Left lobe of liver (tissue), 2 donors: ENCODE measurements at regions not wholly inside any gene's neighbourhood (a gene's known extent, or its start where the extent isn't known, plus 50 kb on each side); places are given as distances from the start of the nearest gene placed in this dataset.
"Not testable (repeated sequence)": the region's sequence is repeated elsewhere in the genome, so short reads cannot be mapped to it uniquely, and the experiment has no call there.

Experiments used
- ATAC-seq: fragments of 200-7000 bp; cut with Tn5 transposase; one replicate; pipeline ENCODE4 v1.9.1; 2020; ENCODE audit warnings: mild to moderate bottlenecking, moderate library complexity
- DNase-seq: peaks from one replicate; pipeline ENCODE4 v3.0.0-alpha.2; 2020; ENCODE audit warnings: low spot score
- donor health status: DM: no; HTN: no; CAD: no; lungs with moderate emphysema.
- donor health status: DM: no; HTN: yes; CAD: no.

GRCh38 chr4:60718874-60719273, 481.3 kb upstream of the ADGRL3 start:
- DNase-seq = no peak
- no peak for ATAC-seq

DNA sequence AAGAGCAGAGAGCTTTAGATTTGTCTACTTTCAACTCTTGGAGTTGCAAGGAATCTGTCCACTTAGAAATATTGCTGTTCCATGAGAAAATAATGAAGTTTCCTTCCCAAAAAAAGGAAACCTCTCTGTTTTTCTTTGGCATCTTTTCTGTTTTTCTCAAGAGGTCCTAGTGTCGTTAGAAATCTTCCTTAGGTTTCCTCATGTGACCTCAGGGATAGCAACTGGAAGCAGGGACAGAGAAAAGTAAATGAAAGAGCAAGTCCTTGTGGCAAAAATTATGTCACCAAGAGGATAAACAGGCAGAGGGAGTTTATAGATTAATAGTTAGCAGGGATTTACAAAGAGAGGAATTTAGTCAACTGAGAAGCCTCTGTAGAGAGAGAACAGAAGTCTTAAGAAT, 478.4 kb upstream of the ADGRL3 start:
- DNase-seq (no peak), ATAC-seq (no peak)

- ATAC-seq (no peak), DNase-seq (no peak)
Observed at GRCh38 chr4:60723796-60724195, 476.3 kb upstream of the ADGRL3 start.

DNA sequence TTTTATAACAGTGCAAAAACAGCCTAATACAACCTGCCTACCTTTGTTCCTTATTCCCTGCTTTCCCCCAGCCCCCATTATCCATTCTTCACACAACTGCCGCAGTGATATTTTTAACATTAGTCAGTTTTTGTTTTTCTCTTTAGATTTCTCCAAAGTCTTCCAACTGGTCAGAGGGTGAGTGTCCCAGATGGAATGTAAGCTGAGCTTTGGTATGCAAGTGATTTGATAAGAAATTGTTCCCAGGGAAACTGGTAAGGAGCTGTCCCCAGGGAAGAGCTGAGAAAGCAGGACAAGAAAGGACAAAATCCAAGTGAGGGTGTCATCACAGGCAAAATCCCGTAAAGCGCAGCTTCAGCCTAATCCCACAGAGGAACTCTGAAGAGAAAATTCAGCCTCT, 475.5 kb upstream of the ADGRL3 start:
- DNase-seq (no peak), ATAC-seq (peak; percentile 44)

GRCh38 chr4:60726779-60727178, 473.3 kb upstream of the ADGRL3 start:
- ATAC-seq = no peak
- no peak for DNase-seq

- DNase-seq = no peak
- no peak for ATAC-seq
Observed at GRCh38 chr4:60729194-60729593, 470.9 kb upstream of the ADGRL3 start.

DNA sequence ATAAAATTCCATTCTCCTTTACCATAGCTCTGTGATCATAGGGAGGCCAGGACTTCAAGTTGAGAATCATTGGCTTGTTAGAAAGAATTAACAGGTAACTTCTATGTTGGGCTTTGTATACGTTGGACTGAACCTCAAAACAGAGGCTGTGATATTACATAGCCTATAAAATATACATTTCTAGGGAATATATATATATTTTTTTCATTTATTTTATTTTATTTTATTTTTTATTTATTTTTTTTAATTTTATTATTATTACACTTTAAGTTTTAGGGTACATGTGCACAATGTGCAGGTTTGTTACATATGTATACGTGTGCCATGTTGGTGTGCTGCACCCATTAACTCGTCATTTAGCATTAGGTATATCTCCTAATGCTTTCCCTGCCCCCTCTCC, 470.4 kb upstream of the ADGRL3 start:
- not testable (repeated sequence) for ATAC-seq

GRCh38 chr4:60737858-60738257, 462.3 kb upstream of the ADGRL3 start:
- DNase-seq (no peak), ATAC-seq (no peak)

More for the DNA sequence above, 470.4 kb upstream of the ADGRL3 start:
- DNase-seq = not testable (repeated sequence)

DNA sequence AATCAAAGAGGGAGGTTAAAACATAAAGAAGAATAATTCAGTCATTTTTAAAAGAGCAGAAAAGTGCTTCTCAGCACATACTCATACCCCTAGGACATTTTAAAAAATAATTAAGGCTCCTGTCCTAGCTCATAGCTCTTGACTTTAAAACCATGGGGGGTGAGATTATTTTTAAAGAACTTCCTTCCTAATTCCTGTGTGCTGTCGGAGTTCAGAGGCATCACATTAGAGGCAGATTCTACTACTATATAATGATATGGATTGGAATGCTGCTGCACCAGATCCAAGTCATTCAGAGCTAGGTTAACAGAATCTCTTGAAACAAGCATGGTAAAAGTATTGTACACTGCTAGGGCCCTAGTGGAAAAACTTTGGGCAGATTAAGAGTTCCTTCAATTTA, 456.5 kb upstream of the ADGRL3 start:
- ATAC-seq (no peak), DNase-seq (no peak)

DNA sequence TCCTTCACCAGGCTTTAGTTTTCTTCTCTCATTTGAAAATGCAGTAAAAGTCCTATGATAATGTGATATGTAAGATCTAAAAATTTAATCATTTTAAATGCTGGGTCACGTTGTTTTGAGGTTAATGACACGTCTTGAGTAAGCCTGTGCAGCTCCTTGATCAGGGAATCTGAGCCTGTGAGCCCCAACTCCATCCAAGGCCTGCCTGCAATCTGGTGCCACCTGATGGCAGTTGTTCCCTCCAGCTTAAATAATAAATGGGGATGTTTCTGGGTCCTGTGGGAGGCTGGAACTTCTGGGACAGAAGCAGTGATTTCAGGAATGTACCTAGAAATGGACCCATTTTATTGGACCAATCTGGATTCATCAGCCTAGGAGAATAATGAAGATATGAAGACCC, 455.4 kb upstream of the ADGRL3 start:
- DNase-seq (no peak), ATAC-seq (no peak)

- DNase-seq (no peak), ATAC-seq (no peak)
Observed at GRCh38 chr4:60745800-60746571, 454.1 kb upstream of the ADGRL3 start.

- ATAC-seq = no peak
Observed at GRCh38 chr4:60750962-60751361, 449.2 kb upstream of the ADGRL3 start.

GRCh38 chr4:60757986-60758680, 442.0 kb upstream of the ADGRL3 start:
- DNase-seq (no peak), ATAC-seq (no peak)

More at GRCh38 chr4:60750962-60751361, 449.2 kb upstream of the ADGRL3 start:
- DNase-seq = no peak

DNA sequence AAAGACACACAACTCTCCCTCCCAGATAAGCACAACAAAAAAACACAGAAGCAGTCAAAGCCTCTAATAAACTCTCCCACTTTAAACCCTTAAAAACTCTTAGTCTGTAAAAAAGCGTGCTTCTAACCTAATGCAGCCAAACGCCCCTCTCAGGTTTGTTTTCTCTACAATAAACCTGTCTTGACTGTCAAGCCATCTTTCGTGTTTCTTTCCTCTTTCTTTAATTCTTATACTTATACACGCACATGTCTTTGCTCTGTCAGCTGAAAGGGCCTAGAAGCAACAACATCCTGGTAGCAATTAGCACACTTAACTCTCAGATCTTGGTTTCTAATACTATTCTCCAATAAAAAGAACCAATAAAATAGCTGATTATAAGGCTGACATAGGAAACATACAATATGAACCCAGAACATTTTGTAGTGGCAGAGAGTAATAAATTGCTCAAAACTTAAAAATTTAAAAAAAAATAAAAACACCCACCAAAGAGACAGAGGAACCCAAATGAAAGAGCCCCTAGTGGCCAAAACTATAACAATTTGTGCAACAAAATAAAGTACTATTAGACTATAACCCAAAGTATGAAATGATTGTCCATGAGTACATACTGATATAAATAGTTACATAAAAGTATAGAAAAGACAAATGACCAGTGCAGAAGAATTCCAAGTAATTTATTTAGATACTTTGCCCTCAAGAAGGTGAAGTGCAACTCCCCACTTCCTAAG, 440.4 kb upstream of the ADGRL3 start:
- DNase-seq (no peak), ATAC-seq (no peak)

GRCh38 chr4:60780874-60781273, 419.3 kb upstream of the ADGRL3 start:
- ATAC-seq (no peak), DNase-seq (no peak)

DNA sequence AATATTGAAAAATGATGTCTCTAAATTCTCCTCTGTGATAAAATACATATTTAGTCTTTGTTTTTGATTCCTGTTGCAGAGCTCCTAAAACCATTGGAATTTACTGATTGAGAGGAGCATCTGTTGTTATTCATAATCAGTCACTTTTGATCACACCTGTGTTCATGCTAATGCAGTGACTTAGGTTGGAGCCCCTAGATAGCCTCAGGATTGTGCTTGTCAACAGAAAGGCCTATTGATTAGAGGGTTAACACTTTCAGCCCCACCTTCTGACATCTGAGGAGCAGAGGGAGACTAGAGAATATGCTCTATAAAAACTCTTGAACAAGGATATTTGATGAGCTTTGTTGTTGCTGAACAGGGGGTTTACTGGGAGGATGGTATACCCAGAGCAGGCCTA, 409.5 kb upstream of the ADGRL3 start:
- DNase-seq (no peak), ATAC-seq (no peak)

DNA sequence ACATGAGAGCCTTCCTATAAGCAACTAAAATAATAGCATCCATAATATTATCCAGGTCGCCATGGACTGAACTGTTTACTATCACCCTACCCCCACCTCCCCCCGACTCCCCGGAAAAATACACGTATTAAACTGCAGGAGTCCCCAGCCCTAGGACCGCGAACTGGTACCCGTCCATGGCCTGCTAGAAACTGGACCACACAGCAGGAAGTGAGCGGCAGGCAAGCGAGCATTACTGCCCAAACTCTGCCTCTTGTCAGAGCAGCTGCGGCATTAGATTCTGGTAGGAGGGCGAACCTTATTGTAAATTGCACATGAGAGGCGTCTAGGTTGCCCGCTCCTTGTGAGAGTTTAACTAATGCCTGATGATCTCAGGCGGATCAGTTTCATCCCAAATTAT, 405.8 kb upstream of the ADGRL3 start:
- DNase-seq (no peak), ATAC-seq (no peak)

DNA sequence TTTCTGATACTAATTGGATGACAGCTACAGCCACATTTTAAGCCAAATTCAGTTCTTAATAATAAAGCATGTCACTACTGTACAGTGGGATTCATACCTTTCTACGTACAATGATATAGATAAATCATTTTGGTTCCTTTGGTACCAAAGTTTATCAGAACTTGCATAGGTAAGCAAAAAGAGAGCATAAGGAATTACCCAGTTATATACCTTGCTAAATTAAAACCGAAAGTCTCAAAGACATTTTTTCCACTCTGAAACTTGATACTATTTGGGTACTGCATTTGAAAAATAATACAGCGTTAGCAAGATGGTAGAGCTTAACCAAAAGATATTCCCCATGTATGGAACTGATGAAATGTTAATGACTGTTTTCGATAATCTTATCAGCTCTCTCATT, 400.9 kb upstream of the ADGRL3 start:
- no peak for ATAC-seq
- no peak for DNase-seq

DNA sequence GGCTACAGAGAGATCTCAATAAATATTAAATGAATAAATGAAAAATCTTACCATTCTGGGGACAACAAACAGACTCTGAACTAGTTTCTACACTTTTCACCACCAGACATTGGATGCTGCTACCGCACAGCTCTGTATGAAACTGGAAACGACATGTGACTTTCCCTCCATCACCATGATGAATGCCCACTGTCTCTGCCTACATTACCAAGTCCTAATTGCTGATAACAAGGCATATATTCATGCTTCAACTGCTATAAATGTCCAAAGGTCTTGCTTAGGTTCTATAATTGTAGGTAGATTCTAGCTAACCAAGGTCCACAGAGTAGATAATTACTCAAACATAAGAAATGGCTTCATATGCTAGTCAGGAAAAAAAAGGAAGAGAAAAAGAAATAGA, 399.4 kb upstream of the ADGRL3 start:
- no peak for DNase-seq
- no peak for ATAC-seq

DNA sequence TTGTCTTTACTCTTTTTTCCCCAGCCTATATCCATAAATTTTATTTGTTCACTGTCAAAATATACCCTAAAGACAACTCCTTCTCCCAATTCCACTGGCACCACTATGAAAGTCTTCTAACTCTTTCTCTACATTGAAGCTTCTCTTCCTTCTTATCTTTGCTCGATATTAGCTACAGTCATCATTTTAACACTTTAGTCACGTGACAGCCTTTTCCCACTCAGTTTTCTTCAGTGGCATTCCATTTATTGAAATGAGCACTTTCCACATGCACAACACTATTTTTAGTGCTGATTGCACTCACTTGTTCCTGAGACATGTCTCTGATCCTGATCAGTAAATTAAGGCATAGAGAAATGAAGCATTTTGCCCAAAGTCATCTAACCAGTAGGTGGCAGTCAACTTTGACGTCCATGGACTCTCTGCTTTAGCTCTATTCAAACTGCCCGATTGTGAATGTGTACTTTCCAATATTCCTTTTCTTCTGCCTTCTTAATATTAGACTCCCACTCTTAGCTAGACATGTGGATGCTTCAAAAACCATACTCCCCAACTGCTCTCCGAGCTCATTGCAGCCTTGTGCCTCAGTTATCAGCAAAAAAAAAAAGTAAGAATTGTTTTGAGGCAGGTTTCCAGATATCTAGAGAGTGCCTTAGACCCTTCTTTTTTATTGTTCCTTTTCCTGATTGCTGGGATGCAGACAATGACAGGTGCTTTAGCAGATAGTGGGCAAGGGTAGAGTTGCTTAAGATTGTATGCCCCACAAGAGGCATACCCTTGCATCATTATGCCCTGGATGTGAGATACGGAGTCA, 394.4 kb upstream of the ADGRL3 start:
- ATAC-seq (peak; percentile 68), DNase-seq (no peak)
